CD14-positive monocyte (primary cell): ENCODE measurements at regions not wholly inside any gene's neighbourhood (a gene's known extent, or its start where the extent isn't known, plus 50 kb on each side); places are given as distances from the start of the nearest gene placed in this dataset.

ENCODE experiments used
- DNase-seq, 3 donors: peaks; one replicate each; pipeline ENCODE4 v3.0.0-alpha.2; 2011 to 2022
- H2AFZ ChIP-seq: 2 replicates; pipeline ENCODE4 v1.6.0; 2012; ENCODE audit warnings: mild to moderate bottlenecking, low read depth, low read length, inconsistent platforms; ENCODE audit not compliant: insufficient read depth, poor library complexity, severe bottlenecking
- H3K27ac ChIP-seq, 2 donors: 1 replicate in 1 of 2; 2 replicates in 1 of 2; pipeline ENCODE4 v1.5.1; 2012 to 2013; ENCODE audit warnings: low read length in 2 of 2, control low read depth in 1 of 2, inconsistent platforms in 1 of 2, low read depth in 1 of 2, mild to moderate bottlenecking in 1 of 2
- H3K27me3 ChIP-seq, 2 donors: one replicate each; pipeline versions ENCODE4 v1.6.0 to v1.6.1; 2011 to 2013; ENCODE audit warnings: low read length in 2 of 2; ENCODE audit not compliant: control insufficient read depth in 2 of 2, insufficient read depth in 2 of 2
- H3K36me3 ChIP-seq, 2 donors: replicated peaks in 1 of 2; 1 replicate in 1 of 2; 2 replicates in 1 of 2; pipeline versions ENCODE4 v1.5.1 to v1.6.1; 2012 to 2013; ENCODE audit warnings: low read length in 2 of 2, control low read depth in 1 of 2, inconsistent platforms in 1 of 2, mild to moderate bottlenecking in 1 of 2; ENCODE audit not compliant: insufficient read depth in 2 of 2, control insufficient read depth in 1 of 2
- H3K4me1 ChIP-seq, 2 donors: 1 replicate in 1 of 2; 2 replicates in 1 of 2; pipeline versions ENCODE4 v1.5.1 to v1.6.1; 2012 to 2013; ENCODE audit warnings: low read length in 2 of 2, control low read depth in 1 of 2, inconsistent platforms in 1 of 2, mild to moderate bottlenecking in 1 of 2, moderate library complexity in 1 of 2; ENCODE audit not compliant: insufficient read depth in 2 of 2, control insufficient read depth in 1 of 2
- H3K4me2 ChIP-seq: replicated peaks from 2 replicates; pipeline ENCODE3; 2012; ENCODE audit warnings: low read length, moderate library complexity, mild to moderate bottlenecking; ENCODE audit not compliant: poor library complexity, severe bottlenecking; ENCODE audit errors: extremely low read depth
- H3K4me3 ChIP-seq, 3 experiments: fragments of 200-600 bp in 1 of 3; sonication (generic) in 1 of 3; replicated peaks in 1 of 3; 1 replicate in 2 of 3; 2 replicates in 1 of 3; pipeline ENCODE4 v1.5.1; 2011 to 2013; ENCODE audit warnings: low read length in 3 of 3, mild to moderate bottlenecking in 3 of 3, control low read depth in 2 of 3, low read depth in 2 of 3, inconsistent platforms in 1 of 3, moderate library complexity in 1 of 3
- H3K79me2 ChIP-seq: 2 replicates; pipeline ENCODE4 v1.6.0; 2012; ENCODE audit warnings: mild to moderate bottlenecking, control low read depth, inconsistent platforms, low read length, moderate library complexity; ENCODE audit not compliant: insufficient read depth
- H3K9ac ChIP-seq: 2 replicates; pipeline ENCODE4 v1.6.0; 2017; ENCODE audit warnings: low read length, mild to moderate bottlenecking; ENCODE audit not compliant: insufficient read depth, poor library complexity, severe bottlenecking
- H3K9me3 ChIP-seq, 2 donors: replicated peaks in 1 of 2; 1 replicate in 1 of 2; 2 replicates in 1 of 2; pipeline versions ENCODE4 v1.5.1 to v1.6.1; 2012 to 2013; ENCODE audit warnings: low read length in 2 of 2, control low read depth in 1 of 2; ENCODE audit not compliant: control insufficient read depth in 1 of 2, insufficient read depth in 1 of 2
- H4K20me1 ChIP-seq: 2 replicates; pipeline ENCODE4 v1.6.0; 2012; ENCODE audit warnings: mild to moderate bottlenecking, low read length, control low read depth, moderate library complexity; ENCODE audit not compliant: insufficient read depth
- H3K27ac Mint-ChIP-seq, 7 donors: one replicate each; pipeline ENCODE4 v1.8.0; 2020; ENCODE audit warnings: mild to moderate bottlenecking in 7 of 7, mixed read lengths in 7 of 7, moderate library complexity in 6 of 7, inconsistent platforms in 2 of 7
- H3K27me3 Mint-ChIP-seq, 3 donors: one replicate each; pipeline ENCODE4 v1.8.0; 2021 to 2022; ENCODE audit warnings: low read depth in 3 of 3, mild to moderate bottlenecking in 3 of 3, mixed read lengths in 3 of 3, moderate library complexity in 3 of 3, inconsistent platforms in 1 of 3
- H3K36me3 Mint-ChIP-seq, 2 donors: one replicate each; pipeline ENCODE4 v1.8.0; 2020; ENCODE audit warnings: mixed read lengths in 2 of 2, inconsistent platforms in 1 of 2, mild to moderate bottlenecking in 1 of 2
- H3K4me1 Mint-ChIP-seq: one replicate; pipeline ENCODE4 v1.8.0; 2020; ENCODE audit warnings: mild to moderate bottlenecking, mixed read lengths
- H3K4me3 Mint-ChIP-seq, 2 donors: one replicate each; pipeline ENCODE4 v1.8.0; 2020; ENCODE audit warnings: mild to moderate bottlenecking in 2 of 2, mixed read lengths in 2 of 2, moderate library complexity in 1 of 2
- H3K9me3 Mint-ChIP-seq, 7 donors: one replicate each; pipeline ENCODE4 v1.8.0; 2020 to 2022; ENCODE audit warnings: mixed read lengths in 7 of 7, mild to moderate bottlenecking in 6 of 7, moderate library complexity in 6 of 7, inconsistent platforms in 2 of 7
- CTCF ChIP-seq: fragments of 200-600 bp; IDR thresholded peaks from one replicate; pipeline ENCODE4 v1.8.0; 2022; ENCODE audit warnings: antibody characterized with exemption, mild to moderate bottlenecking
- WGBS: methylation state at CpG from one replicate; pipeline ENCODE4 v1.1.5; 2013; ENCODE audit warnings: missing lambda C conversion rate; ENCODE audit not compliant: insufficient coverage; 5-methylcytosine and 5-hydroxymethylcytosine counted together
- intact Hi-C, 2 donors: fragments of 100-400 bp; cut with micrococcal nuclease; formaldehyde crosslinking; loops; one replicate each; pipeline versions ENCODE4 v1.15.0 to v1.15.1; 2023

GRCh38 chr16:73387979-73388378 lies 340.1 kb upstream of the ZFHX3 start:
- Histone ChIP-seq H3K4me1 (no peaks in the 10 kb centered on the region), H3K9me3 (no peaks in the 10 kb centered on the region), H3K27me3 (no peaks in the 10 kb centered on the region), H3K9ac (no peak overlapping the region), H3K79me2 (no peaks in the 10 kb centered on the region), H3K27ac (no peak overlapping the region), H4K20me1 (no peaks in the 10 kb centered on the region), H3K36me3 (no peaks in the 10 kb centered on the region), H3K4me3 (no peak overlapping the region), H2AFZ (no peak overlapping the region), H3K4me2 (no peak overlapping the region)
- Mint-ChIP-seq H3K27ac (no peak overlapping the region), H3K27me3 (no peaks in the 10 kb centered on the region), H3K4me3 (no peak overlapping the region), H3K36me3 (no peaks in the 10 kb centered on the region), H3K9me3 (peaks cover 0 to 12% (median 6%) of the 10 kb centered on the region in 7 donors), H3K4me1 (peaks cover 2% of the 10 kb centered on the region)
- intact Hi-C loops = no loop called here
- 100% methylated on average over 3 of the region's 3 CpGs for WGBS
- no peak for DNase-seq
- no peak for TF ChIP-seq CTCF

GRCh38 chr16:73385696-73386095 lies 337.8 kb upstream of the ZFHX3 start:
- no peaks in the 10 kb centered on the region for H3K27me3 Mint-ChIP-seq
- TF ChIP-seq CTCF = no peak
- H3K27me3 ChIP-seq = no peaks in the 10 kb centered on the region
- no peak overlapping the region for H3K4me3 ChIP-seq
- H3K4me2 ChIP-seq = no peak overlapping the region
- no peak overlapping the region for H3K27ac Mint-ChIP-seq
- peaks cover 0 to 12% (median 6%) of the 10 kb centered on the region in 7 donors for H3K9me3 Mint-ChIP-seq
- peaks cover 2% of the 10 kb centered on the region for H3K4me1 Mint-ChIP-seq
- H2AFZ ChIP-seq = no peak overlapping the region
- no peaks in the 10 kb centered on the region for H4K20me1 ChIP-seq
- no peaks in the 10 kb centered on the region for H3K36me3 Mint-ChIP-seq
- H3K4me3 Mint-ChIP-seq = no peak overlapping the region
- no peaks in the 10 kb centered on the region for H3K36me3 ChIP-seq
- WGBS = 87% methylated on average over 3 of the region's 5 CpGs
- H3K4me1 ChIP-seq = no peaks in the 10 kb centered on the region
- no peak overlapping the region for H3K9ac ChIP-seq
- no peak for DNase-seq
- H3K9me3 ChIP-seq = no peaks in the 10 kb centered on the region
- H3K27ac ChIP-seq = no peak overlapping the region
- H3K79me2 ChIP-seq = no peaks in the 10 kb centered on the region
- intact Hi-C loops = no loop called here
